Prostate gland (tissue), 2 donors: ENCODE measurements at regions not wholly inside any gene's neighbourhood (a gene's known extent, or its start where the extent isn't known, plus 50 kb on each side); places are given as distances from the start of the nearest gene placed in this dataset.

ENCODE experiments used
- POLR2A ChIP-seq: fragments of 450-650 bp; IDR thresholded peaks from one replicate; pipeline ENCODE4 v1.6.1; 2016; ENCODE audit warnings: antibody characterized with exemption, mild to moderate bottlenecking
- POLR2AphosphoS5 ChIP-seq: sonication (generic); formaldehyde crosslinking; IDR thresholded peaks from one replicate; pipeline ENCODE4 v1.6.1; 2017; ENCODE audit warnings: antibody characterized with exemption
- TF ChIP-seq, protein P1 (sequence below), 4 experiments: fragments of 200-600 bp in 2 of 4; fragments of 450-650 bp in 2 of 4; sonication (generic) in 2 of 4; IDR thresholded peaks; 1 replicate in 3 of 4; 2 replicates in 1 of 4; pipeline ENCODE4 v1.5.1; 2016 to 2019; ENCODE audit warnings: antibody characterized with exemption in 4 of 4, mild to moderate bottlenecking in 2 of 4, moderate library complexity in 2 of 4

DNA sequence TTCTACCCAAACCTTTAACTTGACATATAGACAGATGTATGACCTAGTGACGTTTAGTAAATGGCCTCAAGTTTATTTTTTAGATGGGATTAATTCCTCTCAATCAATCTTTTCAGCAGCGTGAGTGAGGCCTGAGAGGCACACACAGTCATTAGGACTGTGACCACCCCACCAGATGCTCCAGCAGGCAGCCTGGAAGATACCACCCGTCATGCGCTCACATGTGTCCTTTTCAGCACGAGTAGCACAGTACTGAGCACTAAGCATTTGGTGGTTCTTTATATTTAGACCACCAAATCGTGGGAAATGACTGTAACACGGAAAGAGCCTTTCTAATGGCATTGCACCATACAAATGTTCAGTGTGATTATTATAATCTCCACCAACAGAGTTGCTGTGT is 354.6 kb upstream of the DDI1 start:
- TF ChIP-seq POLR2AphosphoS5 = no peak
- TF ChIP-seq, protein P1, sequence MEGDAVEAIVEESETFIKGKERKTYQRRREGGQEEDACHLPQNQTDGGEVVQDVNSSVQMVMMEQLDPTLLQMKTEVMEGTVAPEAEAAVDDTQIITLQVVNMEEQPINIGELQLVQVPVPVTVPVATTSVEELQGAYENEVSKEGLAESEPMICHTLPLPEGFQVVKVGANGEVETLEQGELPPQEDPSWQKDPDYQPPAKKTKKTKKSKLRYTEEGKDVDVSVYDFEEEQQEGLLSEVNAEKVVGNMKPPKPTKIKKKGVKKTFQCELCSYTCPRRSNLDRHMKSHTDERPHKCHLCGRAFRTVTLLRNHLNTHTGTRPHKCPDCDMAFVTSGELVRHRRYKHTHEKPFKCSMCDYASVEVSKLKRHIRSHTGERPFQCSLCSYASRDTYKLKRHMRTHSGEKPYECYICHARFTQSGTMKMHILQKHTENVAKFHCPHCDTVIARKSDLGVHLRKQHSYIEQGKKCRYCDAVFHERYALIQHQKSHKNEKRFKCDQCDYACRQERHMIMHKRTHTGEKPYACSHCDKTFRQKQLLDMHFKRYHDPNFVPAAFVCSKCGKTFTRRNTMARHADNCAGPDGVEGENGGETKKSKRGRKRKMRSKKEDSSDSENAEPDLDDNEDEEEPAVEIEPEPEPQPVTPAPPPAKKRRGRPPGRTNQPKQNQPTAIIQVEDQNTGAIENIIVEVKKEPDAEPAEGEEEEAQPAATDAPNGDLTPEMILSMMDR (IDR thresholded peaks at IDR 0.05) = no peak
- TF ChIP-seq POLR2A = no peak
